IPS DF 6.9 (cell line): ENCODE measurements at regions not wholly inside any gene's neighbourhood (a gene's known extent, or its start where the extent isn't known, plus 50 kb on each side); places are given as distances from the start of the nearest gene placed in this dataset.
A peak's percentile ranks its signal among the peaks of the same experiment; 100 is the strongest.
"Not testable (repeated sequence)": the region's sequence is repeated elsewhere in the genome, so short reads cannot be mapped to it uniquely, and the experiment has no call there.

Experiments
- DNase-seq: peaks from one replicate; pipeline ENCODE4 v3.0.0-alpha.2; 2013; ENCODE audit warnings: low read depth, low spot score
- H3K27ac ChIP-seq: one replicate; pipeline ENCODE4 v1.5.1; 2013; ENCODE audit warnings: low read length, control low read depth
- H3K27me3 ChIP-seq: 2 replicates; pipeline ENCODE4 v1.6.1; 2013; ENCODE audit warnings: mild to moderate bottlenecking, low read length; ENCODE audit not compliant: control insufficient read depth, insufficient read depth
- H3K36me3 ChIP-seq: 2 replicates; pipeline ENCODE4 v1.6.1; 2013; ENCODE audit warnings: low read length; ENCODE audit not compliant: control insufficient read depth, insufficient read depth
- H3K4me1 ChIP-seq: 2 replicates; pipeline ENCODE4 v1.6.1; 2013; ENCODE audit warnings: low read length; ENCODE audit not compliant: control insufficient read depth, insufficient read depth
- H3K4me3 ChIP-seq: 2 replicates; pipeline ENCODE4 v1.5.1; 2013; ENCODE audit warnings: mild to moderate bottlenecking, low read length
- H3K9me3 ChIP-seq: 2 replicates; pipeline ENCODE4 v1.6.1; 2013; ENCODE audit warnings: low read length, inconsistent platforms; ENCODE audit not compliant: control insufficient read depth, insufficient read depth
- WGBS: extraction: QIAGEN DNeasy Blood & Tissue Kit; methylation state at CpG from one replicate; pipeline ENCODE4 v1.1.7; 2013; ENCODE audit warnings: mixed read lengths, missing lambda C conversion rate; ENCODE audit not compliant: insufficient read length, insufficient coverage; 5-methylcytosine and 5-hydroxymethylcytosine counted together

DNA sequence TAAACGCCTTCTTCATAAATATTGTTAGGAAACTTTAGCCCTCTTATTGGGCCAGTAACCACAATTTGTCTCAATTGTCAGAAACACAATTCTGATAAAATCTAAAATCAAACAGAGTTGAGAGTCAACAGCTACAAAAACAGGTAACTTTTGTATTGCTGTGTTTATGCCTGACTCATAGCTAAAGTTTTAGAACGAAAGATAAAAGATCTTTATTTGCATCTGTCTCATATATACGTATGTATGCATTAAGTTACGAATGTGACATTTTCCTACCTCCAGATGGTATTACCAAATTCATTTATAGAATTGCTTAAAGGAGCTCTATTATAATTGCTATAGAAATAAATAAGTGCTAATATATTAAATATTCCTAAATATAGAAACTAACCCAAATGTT is 887.9 kb upstream of the NDST4 start:
- Histone ChIP-seq H3K27me3 (no peaks in the 10 kb centered on the region), H3K4me3 (no peak overlapping the region), H3K4me1 (no peaks in the 10 kb centered on the region), H3K9me3 (no peaks in the 10 kb centered on the region), H3K36me3 (no peaks in the 10 kb centered on the region), H3K27ac (no peak overlapping the region)
- DNase-seq, result no peak
- no CpG with 5 or more reads among the region's 4 CpGs for WGBS

DNA sequence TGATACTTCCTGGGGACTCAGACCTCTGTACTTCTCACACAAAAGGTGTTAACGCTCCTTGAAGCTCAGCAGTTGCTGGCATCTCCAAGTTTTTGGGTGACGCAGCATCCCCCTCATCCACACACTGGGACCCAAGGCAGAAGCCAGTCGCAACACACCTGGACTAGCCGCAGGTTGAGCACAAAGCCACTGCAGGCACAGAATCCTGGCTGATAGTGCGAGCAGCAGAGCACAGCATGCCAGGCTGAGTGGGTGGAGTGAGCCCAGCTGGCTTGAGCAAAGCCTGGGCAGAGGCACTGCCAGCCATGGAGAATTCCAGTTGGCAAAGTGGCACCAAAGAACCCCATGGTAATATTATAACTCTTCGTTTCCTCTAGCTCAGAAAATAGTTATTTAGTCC is 873.2 kb upstream of the NDST4 start:
- Histone ChIP-seq H3K9me3 (no peaks in the 10 kb centered on the region; the same call in 1 of the 2 replicates), H3K4me1 (no peaks in the 10 kb centered on the region), H3K4me3 (no peak overlapping the region), H3K27me3 (no peaks in the 10 kb centered on the region), H3K36me3 (peaks cover 2% of the 10 kb centered on the region; the same call in 1 of the 2 replicates), H3K27ac (no peak overlapping the region)
- no CpG with 5 or more reads among the region's 6 CpGs for WGBS
- no peak for DNase-seq

DNA sequence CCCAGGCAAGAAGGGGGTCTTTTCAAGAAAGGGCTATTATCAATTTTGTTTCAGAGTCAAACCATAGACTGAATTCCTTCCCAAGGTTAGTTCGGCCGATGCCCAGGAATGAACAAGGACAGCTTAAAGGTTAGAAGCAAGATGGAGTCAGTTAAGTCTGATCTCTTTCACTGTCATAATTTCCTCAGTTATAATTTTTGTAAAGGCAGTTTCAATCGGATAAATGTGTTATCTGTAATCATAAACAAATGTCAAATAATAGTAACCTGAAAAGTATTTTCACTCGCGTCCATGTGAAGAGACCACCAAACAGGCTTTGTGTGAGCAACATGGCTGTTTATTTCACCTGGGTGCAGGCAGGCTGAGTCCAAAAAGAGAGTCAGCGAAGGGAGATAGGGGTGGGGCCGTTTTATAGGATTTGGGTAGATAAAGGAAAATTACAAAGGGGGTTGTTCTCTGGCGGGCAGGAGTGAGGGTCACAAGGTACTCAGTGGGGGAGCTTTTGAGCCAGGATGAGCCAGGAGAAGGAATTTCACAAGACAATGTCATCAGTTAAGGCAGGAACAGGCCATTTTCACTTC is 862.1 kb upstream of the NDST4 start:
- H3K9me3 ChIP-seq, H3K27ac ChIP-seq, H3K36me3 ChIP-seq, H3K4me3 ChIP-seq, DNase-seq, H3K27me3 ChIP-seq, H3K4me1 ChIP-seq: not testable (repeated sequence)
- no CpG with 5 or more reads among the region's 8 CpGs for WGBS

- H3K9me3 ChIP-seq, result no peaks in the 10 kb centered on the region
- DNase-seq, result peak; percentile 29
- no peaks in the 10 kb centered on the region for H3K4me1 ChIP-seq
- no peaks in the 10 kb centered on the region for H3K36me3 ChIP-seq
- no peak overlapping the region for H3K27ac ChIP-seq
- H3K27me3 ChIP-seq, result no peaks in the 10 kb centered on the region
- H3K4me3 ChIP-seq, result no peak overlapping the region
- no CpG with 5 or more reads among the region's 1 CpG for WGBS
Measured at GRCh38 chr4:115973768-115974167, 860.3 kb upstream of the NDST4 start.

GRCh38 chr4:115972967-115973366 is 859.5 kb upstream of the NDST4 start:
- no peak for DNase-seq
- no CpG with 5 or more reads among the region's 2 CpGs for WGBS
- no peak overlapping the region for H3K4me3 ChIP-seq
- no peaks in the 10 kb centered on the region for H3K4me1 ChIP-seq
- no peaks in the 10 kb centered on the region for H3K27me3 ChIP-seq
- H3K36me3 ChIP-seq, result no peaks in the 10 kb centered on the region
- H3K27ac ChIP-seq, result no peak overlapping the region
- no peaks in the 10 kb centered on the region for H3K9me3 ChIP-seq

- H3K27ac ChIP-seq, result no peak overlapping the region
- no peaks in the 10 kb centered on the region for H3K4me1 ChIP-seq
- H3K36me3 ChIP-seq, result no peaks in the 10 kb centered on the region
Measured at GRCh38 chr4:115970859-115971258, 857.4 kb upstream of the NDST4 start.

DNA sequence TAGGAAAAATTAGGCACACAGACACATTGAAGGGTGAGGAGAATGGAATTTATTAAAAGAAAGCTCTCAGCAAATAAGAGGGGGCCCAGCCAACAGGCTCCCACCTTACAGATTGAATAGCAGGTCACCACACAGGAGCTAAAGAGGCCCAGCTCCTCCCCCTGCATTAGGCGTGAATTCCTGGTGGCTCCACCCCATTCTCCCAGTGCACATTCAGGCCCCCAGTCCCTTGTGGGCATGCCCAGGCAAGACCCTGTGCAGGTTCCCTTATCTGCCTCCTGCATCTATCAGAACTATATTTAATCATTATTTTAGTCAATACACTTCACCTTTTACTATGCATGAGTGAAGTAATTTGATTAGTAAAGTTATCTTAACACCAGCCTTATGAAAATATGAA is 856.3 kb upstream of the NDST4 start:
- Histone ChIP-seq H3K4me1 (no peaks in the 10 kb centered on the region), H3K27ac (no peak overlapping the region), H3K4me3 (no peak overlapping the region), H3K36me3 (no peaks in the 10 kb centered on the region), H3K9me3 (no peaks in the 10 kb centered on the region), H3K27me3 (no peaks in the 10 kb centered on the region)
- no CpG with 5 or more reads among the region's 1 CpG for WGBS
- no peak for DNase-seq

More at GRCh38 chr4:115970859-115971258, 857.4 kb upstream of the NDST4 start:
- no peak for DNase-seq
- no peaks in the 10 kb centered on the region for H3K9me3 ChIP-seq
- no CpG with 5 or more reads among the region's 2 CpGs for WGBS
- H3K27me3 ChIP-seq, result no peaks in the 10 kb centered on the region
- no peak overlapping the region for H3K4me3 ChIP-seq

- no peak for DNase-seq
- no CpG with 5 or more reads among the region's 3 CpGs for WGBS
- Histone ChIP-seq H3K4me3 (no peak overlapping the region), H3K27ac (no peak overlapping the region), H3K36me3 (no peaks in the 10 kb centered on the region), H3K27me3 (no peaks in the 10 kb centered on the region), H3K4me1 (no peaks in the 10 kb centered on the region), H3K9me3 (no peaks in the 10 kb centered on the region)
Measured at GRCh38 chr4:115965588-115965987, 852.2 kb upstream of the NDST4 start.

GRCh38 chr4:115956054-115956796 is 842.8 kb upstream of the NDST4 start:
- H3K4me1 ChIP-seq, DNase-seq, H3K27ac ChIP-seq, H3K36me3 ChIP-seq, H3K9me3 ChIP-seq, H3K4me3 ChIP-seq, H3K27me3 ChIP-seq: not testable (repeated sequence)
- no CpG with 5 or more reads among the region's 6 CpGs for WGBS

- no peaks in the 10 kb centered on the region for H3K27me3 ChIP-seq
- no peak overlapping the region for H3K4me3 ChIP-seq
- H3K4me1 ChIP-seq, result no peaks in the 10 kb centered on the region
- no peak overlapping the region for H3K27ac ChIP-seq
- DNase-seq, result no peak
- no peaks in the 10 kb centered on the region for H3K9me3 ChIP-seq
- no peaks in the 10 kb centered on the region for H3K36me3 ChIP-seq
- WGBS, result no CpG with 5 or more reads among the region's 10 CpGs
Measured at GRCh38 chr4:115950806-115951205, 837.4 kb upstream of the NDST4 start.
